ENCODE measurements at regions not wholly inside any gene's neighbourhood (a gene's known extent, or its start where the extent isn't known, plus 50 kb on each side); places are given as distances from the start of the nearest gene placed in this dataset.

GRCh38 chr20:48300529-48300928, 515.2 kb upstream of the SULF2 start:
- H3K27me3 Mint-ChIP-seq (ENCODE audit: low read depth), result 0 out of 2 replicates have a peak, but pooled peaks cover 3% of the 10 kb centered on the region
- CTCF ChIA-PET, result interaction anchor here (1.3 kb wide), 1 partner anchor 29 kb away, joined by 3 read pairs; no protein-coding TSS in a partner anchor
- POLR2A ChIA-PET, result no interaction called here

DNA sequence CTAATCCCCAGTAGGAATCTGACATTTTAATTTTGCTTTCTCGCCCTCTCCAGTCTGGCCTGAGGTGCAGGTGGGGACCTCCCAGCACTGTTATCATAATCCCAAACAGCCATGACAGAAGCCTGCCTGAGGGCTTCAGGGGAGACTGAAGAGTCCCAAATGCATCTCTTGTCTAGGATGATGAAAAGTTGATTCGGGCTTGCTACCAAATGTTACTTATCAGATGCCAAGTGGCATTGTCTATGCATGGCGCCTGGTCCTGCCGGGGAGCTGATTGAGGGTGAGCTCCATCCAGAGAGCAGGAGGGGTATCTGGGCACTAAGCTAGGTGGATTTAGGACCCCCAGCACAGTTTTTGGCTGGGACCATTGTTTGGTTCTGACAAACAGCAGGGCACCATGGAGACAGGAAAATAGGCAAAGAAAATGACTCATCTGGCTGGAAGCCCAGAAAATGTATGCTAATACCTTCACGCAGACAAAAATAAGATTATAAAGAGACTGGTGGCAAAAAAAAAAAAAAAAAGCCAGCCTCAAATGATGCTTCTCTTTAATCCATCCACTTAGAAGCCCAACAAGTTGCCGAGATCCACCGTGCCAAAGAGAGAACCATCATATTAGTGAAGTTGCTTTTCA, 513.7 kb upstream of the SULF2 start:
- ChIA-PET POLR2A (no interaction called here), CTCF (interaction anchor here (1.8 kb wide), 1 partner anchor 322 kb away, joined by 6 read pairs; no protein-coding TSS in a partner anchor)
- DNase-seq (ENCODE audit: low spot score) (no peak), ATAC-seq (no peak)
- Mint-ChIP-seq H3K27ac (no peak overlapping the region), H3K4me3 (no peak overlapping the region), H3K4me1 (peaks cover 23% of the 10 kb centered on the region), H3K36me3 (peaks cover 4% of the 10 kb centered on the region; the same call in 1 of the 2 replicates), H3K27me3 (ENCODE audit: low read depth) (no peaks in the 10 kb centered on the region), H3K9me3 (peaks cover 8% of the 10 kb centered on the region; the same call in 1 of the 2 replicates)
- no peak for TF ChIP-seq ZNF532 (CRISPR knock-in tag; IDR thresholded peaks at IDR 0.05; ENCODE audit: borderline replicate concordance)
- TF ChIP-seq JAZF1 (CRISPR knock-in tag; IDR thresholded peaks at IDR 0.05), result no peak
- no peak for TF ChIP-seq SP1 (CRISPR knock-in tag; conservative IDR thresholded peaks at IDR 0.05)
- no peak for TF ChIP-seq ZNF138 (CRISPR knock-in tag; conservative IDR thresholded peaks at IDR 0.05)
- TF ChIP-seq, protein P1, sequence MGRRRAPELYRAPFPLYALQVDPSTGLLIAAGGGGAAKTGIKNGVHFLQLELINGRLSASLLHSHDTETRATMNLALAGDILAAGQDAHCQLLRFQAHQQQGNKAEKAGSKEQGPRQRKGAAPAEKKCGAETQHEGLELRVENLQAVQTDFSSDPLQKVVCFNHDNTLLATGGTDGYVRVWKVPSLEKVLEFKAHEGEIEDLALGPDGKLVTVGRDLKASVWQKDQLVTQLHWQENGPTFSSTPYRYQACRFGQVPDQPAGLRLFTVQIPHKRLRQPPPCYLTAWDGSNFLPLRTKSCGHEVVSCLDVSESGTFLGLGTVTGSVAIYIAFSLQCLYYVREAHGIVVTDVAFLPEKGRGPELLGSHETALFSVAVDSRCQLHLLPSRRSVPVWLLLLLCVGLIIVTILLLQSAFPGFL (CRISPR knock-in tag; IDR thresholded peaks at IDR 0.05; ENCODE audit: borderline replicate concordance), result no peak
- TF ChIP-seq TP53 (CRISPR knock-in tag; IDR thresholded peaks at IDR 0.05), result no peak
- TF ChIP-seq ZBTB43 (CRISPR knock-in tag; IDR thresholded peaks at IDR 0.05), result no peak
- no peak for TF ChIP-seq ATF3 (CRISPR knock-in tag; conservative IDR thresholded peaks at IDR 0.05)
- TF ChIP-seq MLX (CRISPR knock-in tag; IDR thresholded peaks at IDR 0.05), result no peak
- TF ChIP-seq TEAD1 (CRISPR knock-in tag; IDR thresholded peaks at IDR 0.05), result no peak
- TF ChIP-seq ATF6 (CRISPR knock-in tag; IDR thresholded peaks at IDR 0.05), result no peak
- no peak for TF ChIP-seq FOXP1 (CRISPR knock-in tag; IDR thresholded peaks at IDR 0.05; ENCODE audit: borderline replicate concordance)
- TF ChIP-seq GRHL2 (CRISPR knock-in tag; IDR thresholded peaks at IDR 0.05; ENCODE audit: insufficient replicate concordance, severe bottlenecking), result no peak
- no peak for TF ChIP-seq ZNF263 (CRISPR knock-in tag; IDR thresholded peaks at IDR 0.05; ENCODE audit: low read depth)
- TF ChIP-seq HMGA2 (CRISPR knock-in tag; IDR thresholded peaks at IDR 0.05), result no peak
- TF ChIP-seq ZNF219 (CRISPR knock-in tag; IDR thresholded peaks at IDR 0.05; ENCODE audit: borderline replicate concordance), result no peak
- no peak for TF ChIP-seq SOX15 (CRISPR knock-in tag; IDR thresholded peaks at IDR 0.05)

More at GRCh38 chr20:48300529-48300928, 515.2 kb upstream of the SULF2 start:
- Mint-ChIP-seq H3K9me3 (peaks cover 8% of the 10 kb centered on the region; the same call in 1 of the 2 replicates), H3K4me3 (no peak overlapping the region), H3K27ac (no peak overlapping the region), H3K36me3 (peaks cover 4% of the 10 kb centered on the region; the same call in 1 of the 2 replicates), H3K4me1 (peaks cover 9% of the 10 kb centered on the region)
- no peak for ATAC-seq
- no peak for DNase-seq (ENCODE audit: low spot score)
- TF ChIP-seq CBFB (CRISPR knock-in tag; IDR thresholded peaks at IDR 0.05; ENCODE audit: low read depth) (no peak), ZNF423 (CRISPR knock-in tag; IDR thresholded peaks at IDR 0.05) (no peak), EMX1 (CRISPR knock-in tag; IDR thresholded peaks at IDR 0.05) (no peak), ZNF396 (CRISPR knock-in tag; IDR thresholded peaks at IDR 0.05; ENCODE audit: borderline replicate concordance) (no peak)
- TF ChIP-seq, protein P2, sequence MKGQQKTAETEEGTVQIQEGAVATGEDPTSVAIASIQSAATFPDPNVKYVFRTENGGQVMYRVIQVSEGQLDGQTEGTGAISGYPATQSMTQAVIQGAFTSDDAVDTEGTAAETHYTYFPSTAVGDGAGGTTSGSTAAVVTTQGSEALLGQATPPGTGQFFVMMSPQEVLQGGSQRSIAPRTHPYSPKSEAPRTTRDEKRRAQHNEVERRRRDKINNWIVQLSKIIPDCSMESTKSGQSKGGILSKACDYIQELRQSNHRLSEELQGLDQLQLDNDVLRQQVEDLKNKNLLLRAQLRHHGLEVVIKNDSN (CRISPR knock-in tag; IDR thresholded peaks at IDR 0.05), result no peak
